SIG-M5 treated with dmso at 0.1 percent for 504 hours (cell line): ENCODE measurements at regions not wholly inside any gene's neighbourhood (a gene's known extent, or its start where the extent isn't known, plus 50 kb on each side); places are given as distances from the start of the nearest gene placed in this dataset.
A peak's percentile ranks its signal among the peaks of the same experiment; 100 is the strongest.

Experiments used
- DNase-seq: peaks from one replicate; lab custom pipeline; 2025; ENCODE audit not compliant: unreplicated experiment; lab: John Stamatoyannopoulos, UW

- no peak for DNase-seq
Observed at GRCh38 chr5:103347716-103348423, 89.3 kb downstream of the MACIR start.

- no peak for DNase-seq
Observed at GRCh38 chr5:103346162-103346748, 87.7 kb downstream of the MACIR start.

GRCh38 chr5:103345461-103345860 is 86.9 kb downstream of the MACIR start:
- DNase-seq, result peak; percentile 35

GRCh38 chr5:103340717-103341388 is 82.3 kb downstream of the MACIR start:
- no peak for DNase-seq

GRCh38 chr5:103340132-103340531 is 81.6 kb downstream of the MACIR start:
- DNase-seq, result no peak

GRCh38 chr5:103336941-103337340 is 78.4 kb downstream of the MACIR start:
- DNase-seq, result no peak

GRCh38 chr5:103333376-103333775 is 74.8 kb downstream of the MACIR start:
- no peak for DNase-seq

GRCh38 chr5:103330875-103331274 is 72.3 kb downstream of the MACIR start:
- DNase-seq, result no peak
